ENCODE measurements at regions not wholly inside any gene's neighbourhood (a gene's known extent, or its start where the extent isn't known, plus 50 kb on each side); places are given as distances from the start of the nearest gene placed in this dataset.

DNA sequence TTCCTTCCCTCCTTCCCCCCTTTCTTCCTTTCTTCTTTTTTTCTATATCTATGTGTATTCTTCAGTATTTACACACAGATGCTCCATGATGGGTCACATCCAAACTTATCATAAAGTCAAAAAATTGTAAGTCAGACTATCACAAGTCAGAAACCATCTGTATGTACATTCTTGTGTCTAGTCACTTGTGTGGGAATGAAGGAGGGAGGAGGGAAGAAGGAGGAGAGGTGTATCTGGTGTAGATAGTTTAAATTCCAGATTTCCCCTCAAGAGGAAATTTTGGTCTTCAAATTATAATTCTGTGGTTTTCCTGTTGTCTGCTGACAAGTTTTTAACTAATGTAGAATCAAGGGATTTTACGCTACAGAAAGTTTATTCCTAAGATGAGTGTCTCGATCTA lies 287.2 kb downstream of the ETV1 start:
- Histone ChIP-seq H3K4me2 (ENCODE audit: low read length) (no peak overlapping the region), H3K4me3 (replicated peaks in 1 of 2; ENCODE audit: low read depth in 1 of 2, low read length in 2 of 2) (no peak overlapping the region), H3K36me3 (ENCODE audit: control insufficient read depth in 1 of 2, insufficient read depth in 2 of 2, low read length in 2 of 2) (no peaks in the 10 kb centered on the region), H2AFZ (ENCODE audit: low read depth, low read length, poor library complexity, severe bottlenecking) (no peak overlapping the region), H4K20me1 (ENCODE audit: insufficient read depth) (no peaks in the 10 kb centered on the region), H3K4me1 (ENCODE audit: control insufficient read depth in 1 of 2, insufficient read depth in 2 of 2, low read length in 2 of 2) (no peaks in the 10 kb centered on the region), H3K27me3 (ENCODE audit: insufficient read depth, low read length) (no peaks in the 10 kb centered on the region), H3K9ac (ENCODE audit: low read length) (no peak overlapping the region), H3K9me3 (ENCODE audit: control insufficient read depth in 1 of 2, insufficient read depth in 1 of 2, low read depth in 1 of 2, low read length in 2 of 2) (no peaks in the 10 kb centered on the region), H3K9me2 (ENCODE audit: insufficient read depth) (no peaks in the 10 kb centered on the region), H3K79me2 (ENCODE audit: insufficient read depth, low read length) (no peaks in the 10 kb centered on the region), H3K27ac (ENCODE audit: low read depth, low read length) (no peak overlapping the region)
- CTCF ChIA-PET = no interaction called here
- TF ChIP-seq POLR2AphosphoS5 (IDR thresholded peaks at IDR 0.05; ENCODE audit: low read depth, low read length) (no peak), EZH2 (IDR thresholded peaks at IDR 0.05) (no peak), TCF7L2 (IDR thresholded peaks at IDR 0.05; ENCODE audit: borderline replicate concordance, extremely low read depth, insufficient read depth, insufficient read length) (no peak), YY1 (IDR thresholded peaks at IDR 0.05; ENCODE audit: extremely low read depth, insufficient replicate concordance, low read depth, low read length) (no peak), ATF3 (IDR thresholded peaks at IDR 0.05) (no peak), SRF (IDR thresholded peaks at IDR 0.05; ENCODE audit: low read depth) (no peak), ELF1 (IDR thresholded peaks at IDR 0.05; ENCODE audit: borderline replicate concordance, low read depth) (no peak), RAD21 (IDR thresholded peaks at IDR 0.05; ENCODE audit: low read depth) (no peak), FOSL1 (IDR thresholded peaks at IDR 0.05; ENCODE audit: low read depth) (no peak), SP1 (IDR thresholded peaks at IDR 0.05; ENCODE audit: low read depth) (no peak), CEBPB (IDR thresholded peaks at IDR 0.05; ENCODE audit: low read depth) (no peak), MAX (IDR thresholded peaks at IDR 0.05) (no peak), ZFX (IDR thresholded peaks at IDR 0.05) (no peak), SIN3A (IDR thresholded peaks at IDR 0.05; ENCODE audit: low read depth) (no peak), EZH2phosphoT487 (IDR thresholded peaks at IDR 0.05; ENCODE audit: borderline replicate concordance) (no peak)
- TF ChIP-seq, protein P1, sequence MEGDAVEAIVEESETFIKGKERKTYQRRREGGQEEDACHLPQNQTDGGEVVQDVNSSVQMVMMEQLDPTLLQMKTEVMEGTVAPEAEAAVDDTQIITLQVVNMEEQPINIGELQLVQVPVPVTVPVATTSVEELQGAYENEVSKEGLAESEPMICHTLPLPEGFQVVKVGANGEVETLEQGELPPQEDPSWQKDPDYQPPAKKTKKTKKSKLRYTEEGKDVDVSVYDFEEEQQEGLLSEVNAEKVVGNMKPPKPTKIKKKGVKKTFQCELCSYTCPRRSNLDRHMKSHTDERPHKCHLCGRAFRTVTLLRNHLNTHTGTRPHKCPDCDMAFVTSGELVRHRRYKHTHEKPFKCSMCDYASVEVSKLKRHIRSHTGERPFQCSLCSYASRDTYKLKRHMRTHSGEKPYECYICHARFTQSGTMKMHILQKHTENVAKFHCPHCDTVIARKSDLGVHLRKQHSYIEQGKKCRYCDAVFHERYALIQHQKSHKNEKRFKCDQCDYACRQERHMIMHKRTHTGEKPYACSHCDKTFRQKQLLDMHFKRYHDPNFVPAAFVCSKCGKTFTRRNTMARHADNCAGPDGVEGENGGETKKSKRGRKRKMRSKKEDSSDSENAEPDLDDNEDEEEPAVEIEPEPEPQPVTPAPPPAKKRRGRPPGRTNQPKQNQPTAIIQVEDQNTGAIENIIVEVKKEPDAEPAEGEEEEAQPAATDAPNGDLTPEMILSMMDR (IDR thresholded peaks at IDR 0.05 in 2 of 3, conservative IDR thresholded peaks at IDR 0.05 in 1 of 3; ENCODE audit: borderline replicate concordance in 1 of 3, insufficient read depth in 1 of 3, low read depth in 2 of 3, low read length in 2 of 3) = no peak
- TF ChIP-seq, protein P2, sequence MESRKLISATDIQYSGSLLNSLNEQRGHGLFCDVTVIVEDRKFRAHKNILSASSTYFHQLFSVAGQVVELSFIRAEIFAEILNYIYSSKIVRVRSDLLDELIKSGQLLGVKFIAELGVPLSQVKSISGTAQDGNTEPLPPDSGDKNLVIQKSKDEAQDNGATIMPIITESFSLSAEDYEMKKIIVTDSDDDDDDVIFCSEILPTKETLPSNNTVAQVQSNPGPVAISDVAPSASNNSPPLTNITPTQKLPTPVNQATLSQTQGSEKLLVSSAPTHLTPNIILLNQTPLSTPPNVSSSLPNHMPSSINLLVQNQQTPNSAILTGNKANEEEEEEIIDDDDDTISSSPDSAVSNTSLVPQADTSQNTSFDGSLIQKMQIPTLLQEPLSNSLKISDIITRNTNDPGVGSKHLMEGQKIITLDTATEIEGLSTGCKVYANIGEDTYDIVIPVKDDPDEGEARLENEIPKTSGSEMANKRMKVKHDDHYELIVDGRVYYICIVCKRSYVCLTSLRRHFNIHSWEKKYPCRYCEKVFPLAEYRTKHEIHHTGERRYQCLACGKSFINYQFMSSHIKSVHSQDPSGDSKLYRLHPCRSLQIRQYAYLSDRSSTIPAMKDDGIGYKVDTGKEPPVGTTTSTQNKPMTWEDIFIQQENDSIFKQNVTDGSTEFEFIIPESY (IDR thresholded peaks at IDR 0.05; ENCODE audit: extremely low read depth, insufficient replicate concordance, low read length) = no peak
- RAD21 ChIA-PET (ENCODE audit: low non-redundant PET in 1 of 2, low total read pairs in 2 of 2, uncharacterized antibody in 2 of 2, unreplicated experiment in 2 of 2) = no interaction called here
- POLR2A ChIA-PET = no interaction called here
- BruUV-seq (replicated peaks) = no TSS peak
- intact Hi-C loops (cut with micrococcal nuclease) = no loop called here
- DNase-seq (ENCODE audit: low read depth, low spot score) (no peak), ATAC-seq (no peak)

All from HCT116 (cell line).